Fibroblast of mammary gland (primary cell): ENCODE measurements at regions not wholly inside any gene's neighbourhood (a gene's known extent, or its start where the extent isn't known, plus 50 kb on each side); places are given as distances from the start of the nearest gene placed in this dataset.

ENCODE experiments used
- DNase-seq: peaks from one replicate; pipeline ENCODE4 v3.0.0-alpha.2; 2010; ENCODE audit warnings: low read depth
- H3K4me3 ChIP-seq: 2 replicates; pipeline ENCODE4 v1.5.1; 2011; ENCODE audit warnings: low read depth, mild to moderate bottlenecking, low read length, moderate library complexity; ENCODE audit not compliant: control insufficient read depth
- CTCF ChIP-seq: conservative IDR thresholded peaks from 2 replicates; pipeline ENCODE4 v1.5.1; 2011; ENCODE audit warnings: low read depth, low read length, inconsistent platforms; ENCODE audit not compliant: control insufficient read depth, insufficient read depth

GRCh38 chr3:34212656-34213055 is 414.2 kb downstream of the PDCD6IP start:
- no peak overlapping the region for H3K4me3 ChIP-seq
- no peak for TF ChIP-seq CTCF
- peak; percentile 58 for DNase-seq

GRCh38 chr3:34213478-34213877 is 415.0 kb downstream of the PDCD6IP start:
- H3K4me3 ChIP-seq, result no peak overlapping the region
- no peak for DNase-seq
- no peak for TF ChIP-seq CTCF

GRCh38 chr3:34216711-34217335 is 418.4 kb downstream of the PDCD6IP start:
- TF ChIP-seq CTCF, result no peak
- H3K4me3 ChIP-seq, result no peak overlapping the region
- no peak for DNase-seq

- TF ChIP-seq CTCF, result no peak
- H3K4me3 ChIP-seq, result no peak overlapping the region
- DNase-seq, result no peak
These were observed 420.4 kb downstream of the PDCD6IP start for GRCh38 chr3:34218706-34219385.

- no peak overlapping the region for H3K4me3 ChIP-seq
- no peak for TF ChIP-seq CTCF
- DNase-seq, result no peak
These were observed 421.1 kb downstream of the PDCD6IP start for GRCh38 chr3:34219556-34219955.

GRCh38 chr3:34225821-34226366 is 427.5 kb downstream of the PDCD6IP start:
- DNase-seq, result no peak
- no peak overlapping the region for H3K4me3 ChIP-seq
- TF ChIP-seq CTCF, result no peak
